Right lobe of liver (tissue), 6 donors: ENCODE measurements at regions not wholly inside any gene's neighbourhood (a gene's known extent, or its start where the extent isn't known, plus 50 kb on each side); places are given as distances from the start of the nearest gene placed in this dataset.

Experiments used
- ATAC-seq, 4 donors: fragments of 200-7000 bp; cut with Tn5 transposase; one replicate each; pipeline ENCODE4 v1.9.1; 2020; ENCODE audit warnings: mild to moderate bottlenecking in 4 of 4, moderate library complexity in 4 of 4
- DNase-seq, 3 donors: peaks; one replicate each; pipeline ENCODE4 v3.0.0-alpha.2; 2020
- H3K27ac ChIP-seq, 3 donors: fragments of 200-600 bp; one replicate each; pipeline ENCODE4 v1.8.0; 2022
- H3K27me3 ChIP-seq, 2 donors: fragments of 200-600 bp; one replicate each; pipeline ENCODE4 v1.8.0; 2022
- H3K36me3 ChIP-seq, 4 donors: fragments of 200-600 bp; sonication (generic) in 1 of 4; one replicate each; pipeline versions ENCODE4 v1.5.1 to v1.8.0; 2017 to 2022; ENCODE audit warnings: control low read depth in 1 of 4
- H3K4me1 ChIP-seq, 4 donors: fragments of 200-600 bp; sonication (generic) in 1 of 4; one replicate each; pipeline versions ENCODE4 v1.5.1 to v1.8.0; 2017 to 2022; ENCODE audit warnings: control low read depth in 1 of 4
- H3K4me3 ChIP-seq, 3 donors: fragments of 200-600 bp; one replicate each; pipeline ENCODE4 v1.8.0; 2022
- H3K9me3 ChIP-seq, 4 donors: fragments of 200-600 bp; sonication (generic) in 1 of 4; one replicate each; pipeline versions ENCODE4 v1.5.1 to v1.8.0; 2017 to 2022; ENCODE audit warnings: control low read depth in 1 of 4
- POLR2A ChIP-seq: fragments of 450-650 bp; IDR thresholded peaks from one replicate; pipeline ENCODE4 v1.6.1; 2017; ENCODE audit warnings: antibody characterized with exemption, mild to moderate bottlenecking
- WGBS: methylation state at CpG from one replicate; pipeline ENCODE4 v1.1.6; 2018; ENCODE audit warnings: low coverage, low lambda C conversion rate; ENCODE audit not compliant: insufficient coverage; ENCODE audit errors: missing lambda C conversion rate; 5-methylcytosine and 5-hydroxymethylcytosine counted together
- intact Hi-C, 2 donors: fragments of 100-400 bp; cut with DNase I; formaldehyde crosslinking; loops; one replicate each; pipeline versions ENCODE4 v1.11.2 to v1.14.1; 2022
- TF ChIP-seq, protein P1 (sequence below), 4 donors: fragments of 200-600 bp in 3 of 4; fragments of 450-650 bp in 1 of 4; IDR thresholded peaks; one replicate each; pipeline versions ENCODE4 v1.5.1 to v1.8.0; 2016 to 2022; ENCODE audit warnings: antibody characterized with exemption in 4 of 4, mild to moderate bottlenecking in 2 of 4
- donor health status: DM: no; HTN: yes; CAD: no.
- donor health status: DM: no; HTN: no; CAD: no.
- donor health status: DM: no; HTN: no; CAD: no.
- donor health status: DM: no; HTN: yes; CAD: no.
- donor health status: DM: no; HTN: yes; CAD: no.

DNA sequence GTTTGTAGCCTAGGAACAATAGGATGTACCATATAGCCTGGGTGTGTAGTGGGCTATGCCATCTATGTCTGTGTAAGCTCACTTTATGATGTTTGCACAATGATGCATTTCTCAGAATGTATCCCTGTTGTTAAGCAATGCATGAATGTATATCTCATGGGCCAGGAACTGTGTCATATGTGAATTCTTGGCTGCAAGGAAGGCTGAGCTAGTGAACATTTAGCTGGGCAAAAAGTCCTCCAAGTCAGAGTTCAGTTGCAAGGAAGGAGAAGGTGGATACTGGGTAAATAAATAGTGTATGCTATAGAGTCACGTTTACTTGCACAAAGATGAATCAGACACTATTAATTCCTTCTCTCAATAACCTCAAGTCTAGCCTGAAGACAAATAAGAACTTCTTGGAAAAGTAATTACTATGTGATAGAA is 136.1 kb downstream of the EHF start:
- WGBS, result 38% methylated on average over 1 of the region's 1 CpG
- no peak for TF ChIP-seq POLR2A
- TF ChIP-seq, protein P1, sequence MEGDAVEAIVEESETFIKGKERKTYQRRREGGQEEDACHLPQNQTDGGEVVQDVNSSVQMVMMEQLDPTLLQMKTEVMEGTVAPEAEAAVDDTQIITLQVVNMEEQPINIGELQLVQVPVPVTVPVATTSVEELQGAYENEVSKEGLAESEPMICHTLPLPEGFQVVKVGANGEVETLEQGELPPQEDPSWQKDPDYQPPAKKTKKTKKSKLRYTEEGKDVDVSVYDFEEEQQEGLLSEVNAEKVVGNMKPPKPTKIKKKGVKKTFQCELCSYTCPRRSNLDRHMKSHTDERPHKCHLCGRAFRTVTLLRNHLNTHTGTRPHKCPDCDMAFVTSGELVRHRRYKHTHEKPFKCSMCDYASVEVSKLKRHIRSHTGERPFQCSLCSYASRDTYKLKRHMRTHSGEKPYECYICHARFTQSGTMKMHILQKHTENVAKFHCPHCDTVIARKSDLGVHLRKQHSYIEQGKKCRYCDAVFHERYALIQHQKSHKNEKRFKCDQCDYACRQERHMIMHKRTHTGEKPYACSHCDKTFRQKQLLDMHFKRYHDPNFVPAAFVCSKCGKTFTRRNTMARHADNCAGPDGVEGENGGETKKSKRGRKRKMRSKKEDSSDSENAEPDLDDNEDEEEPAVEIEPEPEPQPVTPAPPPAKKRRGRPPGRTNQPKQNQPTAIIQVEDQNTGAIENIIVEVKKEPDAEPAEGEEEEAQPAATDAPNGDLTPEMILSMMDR (IDR thresholded peaks at IDR 0.05), result no peak
- Histone ChIP-seq H3K27me3 (no peaks in the 10 kb centered on the region), H3K27ac (no peak overlapping the region), H3K4me1 (peaks cover 0 to 21% (median 2%) of the 10 kb centered on the region in 4 donors), H3K9me3 (no peaks in the 10 kb centered on the region), H3K36me3 (no peaks in the 10 kb centered on the region), H3K4me3 (no peak overlapping the region)
- ATAC-seq (no peak), DNase-seq (no peak)
- intact Hi-C loops, result no loop called here

DNA sequence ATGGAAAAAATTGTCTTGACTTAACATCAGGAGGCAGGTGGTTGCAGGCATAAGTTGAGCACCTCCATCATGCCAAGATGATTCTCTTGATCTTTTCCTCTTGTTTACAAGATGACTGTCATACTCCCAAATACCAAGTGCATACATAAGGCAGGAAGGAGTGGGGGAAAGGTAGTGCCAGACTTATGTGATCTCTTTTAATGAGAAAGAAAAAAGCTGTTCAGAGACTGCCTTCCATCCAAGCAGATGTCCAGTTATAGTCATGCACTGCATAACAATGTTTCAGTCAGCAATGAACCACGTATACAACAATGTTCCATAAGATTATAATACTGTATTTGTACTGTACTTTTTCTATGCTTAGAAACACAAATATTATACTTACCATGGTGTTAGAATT is 135.7 kb downstream of the EHF start:
- 63% methylated on average over 1 of the region's 1 CpG for WGBS
- intact Hi-C loops, result no loop called here
- Histone ChIP-seq H3K36me3 (no peaks in the 10 kb centered on the region), H3K4me3 (no peak overlapping the region), H3K27ac (no peak overlapping the region), H3K9me3 (no peaks in the 10 kb centered on the region), H3K4me1 (peaks cover 0 to 25% (median 3%) of the 10 kb centered on the region in 4 donors), H3K27me3 (no peaks in the 10 kb centered on the region)
- ATAC-seq (no peak), DNase-seq (no peak)
- no peak for TF ChIP-seq POLR2A
- TF ChIP-seq, protein P1 (IDR thresholded peaks at IDR 0.05), result no peak

DNA sequence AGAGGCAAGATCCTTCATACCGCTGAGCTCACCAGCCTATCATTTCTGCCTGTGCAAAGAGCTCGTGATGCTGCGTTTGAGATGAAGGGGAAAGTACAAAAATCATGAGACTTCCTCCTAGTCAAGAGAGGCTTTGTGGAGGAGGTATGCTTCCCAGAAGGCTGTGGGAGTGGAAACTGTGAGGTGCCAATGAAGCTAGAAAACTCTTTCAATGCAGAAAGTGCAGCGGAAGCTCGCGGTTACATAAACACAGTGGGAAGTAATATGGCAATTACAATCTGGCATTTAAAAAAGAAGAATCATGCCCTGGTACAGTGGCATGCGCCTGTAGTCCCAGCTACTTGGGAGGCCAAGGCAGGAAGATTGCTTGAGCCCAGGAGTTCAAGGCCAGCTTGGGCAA is 134.8 kb downstream of the EHF start:
- Histone ChIP-seq H3K4me1 (peaks cover 0 to 31% (median 3%) of the 10 kb centered on the region in 4 donors), H3K36me3 (no peaks in the 10 kb centered on the region), H3K27me3 (no peaks in the 10 kb centered on the region), H3K4me3 (no peak overlapping the region), H3K9me3 (no peaks in the 10 kb centered on the region), H3K27ac (no peak overlapping the region)
- intact Hi-C loops, result no loop called here
- DNase-seq, result no peak
- ATAC-seq, result no peak
- 84% methylated on average over 7 of the region's 7 CpGs for WGBS
- no peak for TF ChIP-seq POLR2A
- TF ChIP-seq, protein P1 (IDR thresholded peaks at IDR 0.05), result no peak

DNA sequence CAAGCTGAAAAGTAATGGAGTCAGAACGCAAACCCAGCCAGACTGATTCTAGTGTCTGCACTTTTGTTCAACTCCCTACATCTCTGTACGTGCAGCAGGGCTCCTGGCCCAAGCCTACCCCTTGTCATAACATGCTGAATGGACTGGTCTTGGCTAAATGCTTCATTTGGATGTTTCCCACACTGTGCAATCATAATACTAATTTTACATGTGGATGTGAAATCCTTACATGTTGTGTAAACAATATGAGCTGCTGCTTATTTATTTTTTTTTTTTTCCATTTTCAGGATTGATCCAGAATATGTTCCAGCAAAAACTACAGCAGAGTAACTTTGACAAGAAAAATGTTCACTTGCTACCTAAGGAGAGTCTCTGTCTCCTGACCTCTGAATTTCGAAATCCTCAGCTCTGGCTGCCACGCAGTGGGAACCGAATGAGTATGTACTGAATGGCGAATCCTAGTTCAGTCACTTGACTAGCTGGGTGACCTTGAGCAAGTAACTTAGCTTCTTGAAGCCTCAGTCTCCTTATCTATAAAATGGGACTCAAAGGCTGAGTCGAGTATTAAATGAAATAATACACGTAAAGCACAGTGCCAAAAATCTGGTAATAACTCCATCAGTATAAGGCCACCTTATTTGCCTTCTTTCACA is 133.4 kb downstream of the EHF start:
- 70% methylated on average over 8 of the region's 8 CpGs for WGBS
- TF ChIP-seq, protein P1 (IDR thresholded peaks at IDR 0.05), result no peak
- no peak for TF ChIP-seq POLR2A
- ATAC-seq, result no peak

More for the DNA sequence above, 133.4 kb downstream of the EHF start:
- Histone ChIP-seq H3K36me3 (no peaks in the 10 kb centered on the region), H3K9me3 (no peaks in the 10 kb centered on the region), H3K4me1 (peaks cover 0 to 41% (median 3%) of the 10 kb centered on the region in 4 donors), H3K27me3 (no peaks in the 10 kb centered on the region), H3K27ac (no peak overlapping the region), H3K4me3 (no peak overlapping the region)
- DNase-seq, result no peak
- intact Hi-C loops, result no loop called here
